ENCODE measurements at regions not wholly inside any gene's neighbourhood (a gene's known extent, or its start where the extent isn't known, plus 50 kb on each side); places are given as distances from the start of the nearest gene placed in this dataset.

- no peak overlapping the region for H2AFZ ChIP-seq (ENCODE audit: low read depth, low read length)
- no peaks in the 10 kb centered on the region for H3K9me1 ChIP-seq (ENCODE audit: control insufficient read depth, insufficient read depth, low read length)
- POLR2A ChIA-PET = no interaction called here
- FAIRE-seq = no peak
- H3K9ac ChIP-seq (ENCODE audit: insufficient read depth in 1 of 2, low read depth in 2 of 2, low read length in 2 of 2) = peak overlapping the region in 1 of 2 experiments; percentile 10; a peak in 1 of 4 replicates
- no peak for ATAC-seq
- in situ Hi-C loops (cut with MboI) = no loop called here
- DNase-seq (ENCODE audit: extremely low read depth in 1 of 4, low spot score in 3 of 4) = no peak
- no peaks in the 10 kb centered on the region for H3K36me3 ChIP-seq (ENCODE audit: control insufficient read depth, insufficient read depth, low read length)
- no TSS peak for BruUV-seq (replicated peaks)
- H4K20me1 ChIP-seq (replicated peaks; ENCODE audit: control insufficient read depth, insufficient read depth, low read length) = no peaks in the 10 kb centered on the region
- H3K4me3 ChIP-seq = no peak overlapping the region
- TF ChIP-seq MEF2D (tag; conservative IDR thresholded peaks at IDR 0.05; ENCODE audit: low read depth) = no peak
- CTCF ChIA-PET (ENCODE audit: low intra/inter-chr PET ratio) = no interaction called here
- no peak overlapping the region for H3K4me2 ChIP-seq (ENCODE audit: insufficient read depth, low read length)
- peaks cover 8 to 25% of the 10 kb centered on the region in 2 experiments for H3K4me1 ChIP-seq (replicated peaks in 1 of 2; ENCODE audit: control insufficient read depth in 2 of 2, insufficient read depth in 2 of 2, low read length in 2 of 2)
- intact Hi-C loops (cut with micrococcal nuclease) = no loop called here
- H3K27me3 ChIP-seq (ENCODE audit: control insufficient read depth in 2 of 2, insufficient read depth in 2 of 2, low read length in 2 of 2) = no peaks in the 10 kb centered on the region
- H3K9me3 ChIP-seq (replicated peaks; ENCODE audit: control insufficient read depth, insufficient read depth, low read depth, low read length) = no peaks in the 10 kb centered on the region
- no peak overlapping the region for H3K27ac ChIP-seq (ENCODE audit: extremely low read depth, low read depth, low read length)
- H3K79me2 ChIP-seq (ENCODE audit: control insufficient read depth, insufficient read depth, low read length) = no peaks in the 10 kb centered on the region
Measured at GRCh38 chr1:234884701-234885100, 243.9 kb downstream of the TOMM20 start.

- Histone ChIP-seq H3K9me3 (replicated peaks; ENCODE audit: control insufficient read depth, insufficient read depth, low read depth, low read length) (no peaks in the 10 kb centered on the region), H3K79me2 (ENCODE audit: control insufficient read depth, insufficient read depth, low read length) (no peaks in the 10 kb centered on the region), H4K20me1 (replicated peaks; ENCODE audit: control insufficient read depth, insufficient read depth, low read length) (no peaks in the 10 kb centered on the region), H3K4me3 (no peak overlapping the region), H3K27me3 (ENCODE audit: control insufficient read depth in 2 of 2, insufficient read depth in 2 of 2, low read length in 2 of 2) (no peaks in the 10 kb centered on the region), H3K27ac (ENCODE audit: extremely low read depth, low read depth, low read length) (no peak overlapping the region), H3K4me2 (ENCODE audit: insufficient read depth, low read length) (no peak overlapping the region), H2AFZ (ENCODE audit: low read depth, low read length) (no peak overlapping the region), H3K9me1 (ENCODE audit: control insufficient read depth, insufficient read depth, low read length) (no peaks in the 10 kb centered on the region), H3K9ac (ENCODE audit: insufficient read depth in 1 of 2, low read depth in 2 of 2, low read length in 2 of 2) (no peak overlapping the region), H3K36me3 (ENCODE audit: control insufficient read depth, insufficient read depth, low read length) (no peaks in the 10 kb centered on the region), H3K4me1 (replicated peaks in 1 of 2; ENCODE audit: control insufficient read depth in 2 of 2, insufficient read depth in 2 of 2, low read length in 2 of 2) (peaks cover 15 to 30% of the 10 kb centered on the region in 2 experiments)
- no peak for TF ChIP-seq MITF (IDR thresholded peaks at IDR 0.05)
- TF ChIP-seq EP400 (IDR thresholded peaks at IDR 0.05) = no peak
- TF ChIP-seq THRB (CRISPR knock-in tag; conservative IDR thresholded peaks at IDR 0.05) = no peak
- TF ChIP-seq DDX20 (tag; IDR thresholded peaks at IDR 0.05; ENCODE audit: low read depth) = no peak
- in situ Hi-C loops (cut with MboI) (no loop called here), intact Hi-C loops (cut with micrococcal nuclease) (no loop called here)
- ChIA-PET POLR2A (no interaction called here), CTCF (ENCODE audit: low intra/inter-chr PET ratio) (no interaction called here)
- DNase-seq (ENCODE audit: extremely low read depth in 1 of 4, low spot score in 3 of 4) (no peak), FAIRE-seq (no peak), ATAC-seq (no peak)
- 55% methylated on average over 6 of the region's 6 CpGs for WGBS (ENCODE audit: insufficient coverage, low coverage, missing lambda C conversion rate)
- no TSS peak for BruUV-seq (replicated peaks)
Measured at GRCh38 chr1:234884006-234884405, 244.6 kb downstream of the TOMM20 start.

All from K562 (cell line).